GM12878 (cell line): ENCODE measurements at regions not wholly inside any gene's neighbourhood (a gene's known extent, or its start where the extent isn't known, plus 50 kb on each side); places are given as distances from the start of the nearest gene placed in this dataset.

ENCODE experiments used
- ATF3 ChIP-seq: IDR thresholded peaks from 2 replicates; pipeline ENCODE4 v1.6.1; 2011; ENCODE audit warnings: low read depth, mild to moderate bottlenecking, low read length, moderate library complexity, borderline replicate concordance; ENCODE audit errors: extremely low read depth
- CBFB ChIP-seq: IDR thresholded peaks from 2 replicates; pipeline ENCODE4 v1.6.1; 2016; ENCODE audit warnings: antibody characterized with exemption, low read depth
- CTCF ChIP-seq, 3 experiments: IDR thresholded peaks in 2 of 3; conservative IDR thresholded peaks in 1 of 3; 2 replicates each; pipeline ENCODE4 v1.5.1; 2011; ENCODE audit warnings: low read depth in 3 of 3, low read length in 3 of 3, mild to moderate bottlenecking in 3 of 3, control low read depth in 2 of 3, moderate library complexity in 2 of 3, inconsistent platforms in 1 of 3, mixed read lengths in 1 of 3; ENCODE audit not compliant: control insufficient read depth in 2 of 3, insufficient read depth in 1 of 3; ENCODE audit errors: extremely low read depth in 1 of 3
- EP300 ChIP-seq, 2 experiments: fragments of 150-350 bp in 1 of 2; IDR thresholded peaks; 2 replicates each; pipeline ENCODE4 v1.6.1; 2011 to 2012; ENCODE audit warnings: low read depth in 2 of 2, low read length in 2 of 2, borderline replicate concordance in 1 of 2, improper control_type of control experiment in 1 of 2, inconsistent platforms in 1 of 2; ENCODE audit not compliant: control insufficient read depth in 1 of 2
- EZH2 ChIP-seq: IDR thresholded peaks from 2 replicates; pipeline ENCODE4 v1.6.1; 2012; ENCODE audit warnings: low read depth, mild to moderate bottlenecking, control low read depth, inconsistent platforms, low read length, borderline replicate concordance; ENCODE audit not compliant: control insufficient read depth
- HDAC2 ChIP-seq: fragments of 200-600 bp; sonication (generic); IDR thresholded peaks from 2 replicates; pipeline ENCODE4 v1.6.1; 2017
- JUND ChIP-seq: IDR thresholded peaks from 2 replicates; pipeline ENCODE4 v1.6.1; 2012; ENCODE audit warnings: low read depth, mild to moderate bottlenecking, low read length, improper control_type of control experiment, moderate library complexity
- NRF1 ChIP-seq: conservative IDR thresholded peaks from 2 replicates; pipeline ENCODE4 v1.6.1; 2011; ENCODE audit warnings: mild to moderate bottlenecking, low read depth, low read length, improper control_type of control experiment
- POLR2AphosphoS5 ChIP-seq: IDR thresholded peaks from 2 replicates; pipeline ENCODE4 v1.6.1; 2011; ENCODE audit warnings: mild to moderate bottlenecking, low read length, inconsistent platforms
- PRDM15 ChIP-seq: fragments of 450-650 bp; formaldehyde crosslinking; IDR thresholded peaks from 2 replicates; pipeline ENCODE4 v1.4.0; 2020; ENCODE audit warnings: mild to moderate bottlenecking, moderate library complexity
- RAD21 ChIP-seq: IDR thresholded peaks from 2 replicates; pipeline ENCODE4 v1.6.1; 2011; ENCODE audit warnings: mild to moderate bottlenecking, low read depth, low read length, moderate library complexity; ENCODE audit not compliant: insufficient read depth
- SP1 ChIP-seq: IDR thresholded peaks from one replicate; pipeline ENCODE4 v1.6.1; 2011; ENCODE audit warnings: low read depth, low read length
- TAF1 ChIP-seq: IDR thresholded peaks from 2 replicates; pipeline ENCODE4 v1.6.1; 2011; ENCODE audit warnings: mild to moderate bottlenecking, low read depth, low read length, borderline replicate concordance
- TBL1XR1 ChIP-seq: IDR thresholded peaks from 2 replicates; pipeline ENCODE4 v1.6.1; 2012; ENCODE audit warnings: low read depth, low read length, improper control_type of control experiment

GRCh38 chr3:181917027-181917426 is 205.3 kb downstream of the SOX2 start:
- no peak for TF ChIP-seq SP1
- TF ChIP-seq CTCF (IDR thresholded peaks at IDR 0.05 in 2 of 3, conservative IDR thresholded peaks at IDR 0.05 in 1 of 3; ENCODE audit: control insufficient read depth in 2 of 3, extremely low read depth in 1 of 3, insufficient read depth in 1 of 3, low read depth in 3 of 3, low read length in 3 of 3), result no peak
- no peak for TF ChIP-seq POLR2AphosphoS5
- no peak for TF ChIP-seq TAF1
- TF ChIP-seq EZH2, result no peak
- no peak for TF ChIP-seq RAD21
- TF ChIP-seq JUND, result no peak
- no peak for TF ChIP-seq TBL1XR1
- TF ChIP-seq ATF3, result no peak
- TF ChIP-seq EP300 (IDR thresholded peaks at IDR 0.05; ENCODE audit: borderline replicate concordance in 1 of 2, control insufficient read depth in 1 of 2, low read depth in 2 of 2, low read length in 2 of 2), result no peak
- TF ChIP-seq CBFB, result no peak
- no peak for TF ChIP-seq NRF1
- TF ChIP-seq HDAC2, result no peak
- no peak for TF ChIP-seq PRDM15 (CRISPR knock-in tag)
